ENCODE measurements at regions not wholly inside any gene's neighbourhood (a gene's known extent, or its start where the extent isn't known, plus 50 kb on each side); places are given as distances from the start of the nearest gene placed in this dataset.

DNA sequence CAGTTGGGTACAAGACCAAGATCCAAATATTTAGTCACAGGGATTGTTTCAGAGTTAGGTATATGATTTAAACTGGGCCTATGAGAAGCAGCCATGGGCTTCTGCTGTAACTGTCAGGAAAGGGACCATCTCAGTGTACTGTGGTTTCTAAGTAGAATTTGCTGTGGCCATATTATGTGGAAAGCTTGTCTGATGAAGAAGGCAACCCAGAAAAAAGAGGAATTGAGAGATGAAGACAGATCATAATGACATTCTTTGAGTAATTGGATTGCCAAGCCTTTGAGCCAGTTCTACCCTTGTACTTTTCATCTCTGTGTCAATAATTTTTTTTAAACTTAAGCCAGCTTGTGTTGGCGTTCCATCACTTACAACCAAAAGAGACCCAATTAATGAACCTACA is 259.6 kb downstream of the NUP35 start:
- no peak for DNase-seq

DNA sequence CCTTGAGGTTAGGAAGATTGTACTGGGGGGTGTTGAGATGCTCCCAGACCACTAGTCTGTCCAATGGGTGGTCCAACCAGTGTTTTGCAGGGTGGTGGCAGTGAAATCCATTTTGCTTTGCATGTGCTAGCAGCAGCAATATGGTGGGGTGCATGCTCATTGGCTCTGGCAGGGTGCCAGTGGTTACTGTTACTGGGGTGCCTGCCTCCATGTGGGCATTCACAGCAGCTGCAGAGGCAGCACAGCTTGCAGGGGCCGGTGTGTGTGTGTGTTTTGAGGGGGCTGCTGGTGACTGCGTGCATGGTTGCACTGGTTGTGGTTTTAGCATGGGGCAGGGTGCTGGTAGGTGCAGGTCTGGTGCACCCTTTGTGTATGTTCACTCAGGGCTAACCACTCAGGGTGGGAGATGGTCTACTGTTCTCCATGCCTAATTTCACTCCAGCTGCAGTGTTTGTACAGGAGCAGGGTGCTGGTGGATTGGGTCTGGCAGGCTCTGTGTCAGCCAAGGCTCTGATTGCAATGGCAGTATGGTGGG is 265.4 kb downstream of the NUP35 start:
- H3K9me3 ChIP-seq (ENCODE audit: low read length) = peaks cover 7% of the 10 kb centered on the region; the same call in 1 of the 2 replicates
- H2AFZ ChIP-seq (ENCODE audit: low read length) = no peak overlapping the region
- peak; percentile 56 for DNase-seq
- H3K4me2 ChIP-seq (ENCODE audit: low read depth, low read length, poor library complexity, severe bottlenecking) = no peak overlapping the region
- no peaks in the 10 kb centered on the region for H3K27me3 ChIP-seq (ENCODE audit: low read length)
- H3K36me3 ChIP-seq (ENCODE audit: insufficient read depth, low read length) = no peaks in the 10 kb centered on the region
- no peak overlapping the region for H3K4me3 ChIP-seq (ENCODE audit: low read length)
- H4K20me1 ChIP-seq (ENCODE audit: insufficient read depth, low read depth, low read length) = no peaks in the 10 kb centered on the region
- no peak overlapping the region for H3K9ac ChIP-seq (ENCODE audit: low read length)
- H3K79me2 ChIP-seq (ENCODE audit: low read length) = no peaks in the 10 kb centered on the region
- no peak overlapping the region for H3K27ac ChIP-seq (ENCODE audit: low read length)
- no peaks in the 10 kb centered on the region for H3K9me2 ChIP-seq (replicated peaks; ENCODE audit: insufficient read depth, low read length)
- peaks cover 14% of the 10 kb centered on the region for H3K4me1 ChIP-seq (ENCODE audit: low read length)

More for the DNA sequence above, 259.6 kb downstream of the NUP35 start:
- H3K9ac ChIP-seq (ENCODE audit: low read length) = no peak overlapping the region
- H3K9me3 ChIP-seq (ENCODE audit: low read length) = peaks cover 7% of the 10 kb centered on the region; the same call in 1 of the 2 replicates
- no peak overlapping the region for H3K27ac ChIP-seq (ENCODE audit: low read length)
- no peaks in the 10 kb centered on the region for H4K20me1 ChIP-seq (ENCODE audit: insufficient read depth, low read depth, low read length)
- no peaks in the 10 kb centered on the region for H3K9me2 ChIP-seq (replicated peaks; ENCODE audit: insufficient read depth, low read length)
- no peaks in the 10 kb centered on the region for H3K4me1 ChIP-seq (ENCODE audit: low read length)
- H3K4me3 ChIP-seq (ENCODE audit: low read length) = no peak overlapping the region
- no peak overlapping the region for H3K4me2 ChIP-seq (ENCODE audit: low read depth, low read length, poor library complexity, severe bottlenecking)
- no peaks in the 10 kb centered on the region for H3K27me3 ChIP-seq (ENCODE audit: low read length)
- no peaks in the 10 kb centered on the region for H3K79me2 ChIP-seq (ENCODE audit: low read length)
- no peak overlapping the region for H2AFZ ChIP-seq (ENCODE audit: low read length)
- H3K36me3 ChIP-seq (ENCODE audit: insufficient read depth, low read length) = no peaks in the 10 kb centered on the region

DNA sequence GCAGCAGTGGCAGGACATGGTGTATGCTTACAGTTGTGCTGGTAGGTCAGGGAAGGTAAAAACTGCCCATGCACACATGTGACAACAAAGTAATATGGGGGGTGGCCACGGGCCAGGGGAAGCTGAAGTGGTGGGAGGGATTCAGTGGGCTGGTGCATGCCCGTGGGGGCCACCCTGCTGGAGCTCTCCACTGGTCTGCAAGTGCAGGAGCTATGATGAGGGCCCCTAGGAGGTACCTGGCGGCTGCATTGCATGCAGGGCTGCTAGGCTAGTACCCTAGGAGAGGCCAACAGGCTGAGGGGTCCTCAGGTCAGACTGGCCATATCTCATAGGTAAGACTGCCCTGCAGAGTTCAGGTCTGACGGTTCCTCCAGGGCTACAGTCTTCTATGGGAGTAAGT is 265.9 kb downstream of the NUP35 start:
- Histone ChIP-seq H3K27ac (ENCODE audit: low read length) (no peak overlapping the region), H3K27me3 (ENCODE audit: low read length) (no peaks in the 10 kb centered on the region), H3K9me2 (replicated peaks; ENCODE audit: insufficient read depth, low read length) (no peaks in the 10 kb centered on the region), H3K9me3 (ENCODE audit: low read length) (peaks cover 7% of the 10 kb centered on the region; the same call in 1 of the 2 replicates), H3K4me2 (ENCODE audit: low read depth, low read length, poor library complexity, severe bottlenecking) (no peak overlapping the region), H4K20me1 (ENCODE audit: insufficient read depth, low read depth, low read length) (no peaks in the 10 kb centered on the region), H3K4me1 (ENCODE audit: low read length) (peaks cover 14% of the 10 kb centered on the region), H2AFZ (ENCODE audit: low read length) (no peak overlapping the region), H3K9ac (ENCODE audit: low read length) (no peak overlapping the region), H3K79me2 (ENCODE audit: low read length) (no peaks in the 10 kb centered on the region), H3K4me3 (ENCODE audit: low read length) (no peak overlapping the region), H3K36me3 (ENCODE audit: insufficient read depth, low read length) (no peaks in the 10 kb centered on the region)
- no peak for DNase-seq

DNA sequence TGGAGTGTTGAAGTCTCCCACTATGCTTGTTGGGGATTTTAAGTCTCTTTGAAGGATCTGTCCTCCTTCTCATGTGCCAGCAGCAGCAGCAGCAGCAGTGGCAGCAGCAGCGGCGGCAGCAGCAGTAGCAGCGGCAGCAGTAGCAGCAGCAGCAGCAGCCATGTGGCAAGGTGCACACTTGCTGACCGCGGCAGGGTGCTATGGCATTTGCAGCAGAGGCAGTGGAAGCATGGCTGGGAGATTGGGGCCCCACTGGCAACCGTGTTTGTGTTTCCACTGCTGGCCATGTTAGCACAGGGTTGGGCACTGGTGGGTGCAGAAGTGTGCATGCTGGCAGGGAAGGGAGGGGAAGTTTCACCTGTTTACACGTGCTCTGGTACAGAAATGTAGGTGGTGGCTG is 280.1 kb downstream of the NUP35 start:
- H4K20me1 ChIP-seq (ENCODE audit: insufficient read depth, low read depth, low read length) = no peaks in the 10 kb centered on the region
- H3K4me3 ChIP-seq (ENCODE audit: low read length) = no peak overlapping the region
- no peak overlapping the region for H3K9ac ChIP-seq (ENCODE audit: low read length)
- no peak overlapping the region for H2AFZ ChIP-seq (ENCODE audit: low read length)
- H3K27ac ChIP-seq (ENCODE audit: low read length) = no peak overlapping the region
- H3K79me2 ChIP-seq (ENCODE audit: low read length) = no peaks in the 10 kb centered on the region
- no peaks in the 10 kb centered on the region for H3K9me2 ChIP-seq (replicated peaks; ENCODE audit: insufficient read depth, low read length)
- H3K4me2 ChIP-seq (ENCODE audit: low read depth, low read length, poor library complexity, severe bottlenecking) = no peak overlapping the region
- no peaks in the 10 kb centered on the region for H3K36me3 ChIP-seq (ENCODE audit: insufficient read depth, low read length)
- no peaks in the 10 kb centered on the region for H3K27me3 ChIP-seq (ENCODE audit: low read length)
- H3K9me3 ChIP-seq (ENCODE audit: low read length) = no peaks in the 10 kb centered on the region
- DNase-seq = no peak
- H3K4me1 ChIP-seq (ENCODE audit: low read length) = no peaks in the 10 kb centered on the region

DNA sequence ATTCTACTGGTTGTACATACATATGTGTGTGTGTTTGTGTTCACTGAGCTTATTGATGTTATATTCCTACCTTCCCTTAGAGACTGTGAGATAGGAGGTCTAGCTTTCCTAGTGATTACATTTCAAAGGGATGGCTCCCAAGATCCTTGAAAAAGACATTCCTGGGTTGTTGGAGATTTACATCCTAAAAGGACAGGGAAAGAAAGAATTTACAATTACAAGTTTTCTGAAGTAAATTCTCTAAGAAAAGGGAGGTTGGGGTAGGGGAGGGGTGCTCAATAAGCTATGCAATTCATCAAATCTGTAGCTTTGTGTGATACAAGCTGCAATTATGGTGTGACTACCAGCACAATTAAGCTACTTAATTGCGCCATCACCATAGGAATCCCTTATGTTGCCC is 284.3 kb downstream of the NUP35 start:
- Histone ChIP-seq H3K27ac (ENCODE audit: low read length) (no peak overlapping the region), H3K79me2 (ENCODE audit: low read length) (no peaks in the 10 kb centered on the region), H2AFZ (ENCODE audit: low read length) (no peak overlapping the region), H3K27me3 (ENCODE audit: low read length) (no peaks in the 10 kb centered on the region), H3K9me2 (replicated peaks; ENCODE audit: insufficient read depth, low read length) (no peaks in the 10 kb centered on the region), H3K4me1 (ENCODE audit: low read length) (no peaks in the 10 kb centered on the region), H4K20me1 (ENCODE audit: insufficient read depth, low read depth, low read length) (no peaks in the 10 kb centered on the region), H3K9me3 (ENCODE audit: low read length) (no peaks in the 10 kb centered on the region), H3K4me2 (ENCODE audit: low read depth, low read length, poor library complexity, severe bottlenecking) (no peak overlapping the region), H3K9ac (ENCODE audit: low read length) (no peak overlapping the region), H3K36me3 (ENCODE audit: insufficient read depth, low read length) (no peaks in the 10 kb centered on the region), H3K4me3 (ENCODE audit: low read length) (no peak overlapping the region)
- DNase-seq = no peak

DNA sequence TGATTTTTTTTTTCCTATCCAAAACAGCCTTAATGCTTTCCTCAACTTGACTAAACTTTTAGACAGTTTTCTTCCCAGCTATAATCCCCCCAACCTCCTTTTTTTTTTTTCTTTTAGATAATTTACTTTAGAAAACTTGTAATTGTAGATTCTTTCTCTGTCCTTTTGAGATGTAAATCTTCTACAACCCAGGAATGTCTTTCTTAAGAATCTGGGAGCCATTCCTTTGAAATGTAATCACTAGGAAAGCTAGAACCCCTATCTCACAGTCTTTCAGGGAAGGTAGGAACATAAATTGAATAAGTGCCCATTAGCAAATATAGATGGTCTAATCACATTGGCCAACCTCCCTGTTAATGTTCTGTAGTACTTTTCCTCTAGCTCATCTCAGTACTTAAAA is 285.4 kb downstream of the NUP35 start:
- Histone ChIP-seq H3K27me3 (ENCODE audit: low read length) (no peaks in the 10 kb centered on the region), H3K9me2 (replicated peaks; ENCODE audit: insufficient read depth, low read length) (no peaks in the 10 kb centered on the region), H3K27ac (ENCODE audit: low read length) (no peak overlapping the region), H3K9me3 (ENCODE audit: low read length) (no peaks in the 10 kb centered on the region), H3K9ac (ENCODE audit: low read length) (no peak overlapping the region), H3K4me2 (ENCODE audit: low read depth, low read length, poor library complexity, severe bottlenecking) (no peak overlapping the region), H4K20me1 (ENCODE audit: insufficient read depth, low read depth, low read length) (no peaks in the 10 kb centered on the region), H3K4me1 (ENCODE audit: low read length) (no peaks in the 10 kb centered on the region), H3K79me2 (ENCODE audit: low read length) (no peaks in the 10 kb centered on the region), H3K36me3 (ENCODE audit: insufficient read depth, low read length) (no peaks in the 10 kb centered on the region), H3K4me3 (ENCODE audit: low read length) (no peak overlapping the region), H2AFZ (ENCODE audit: low read length) (no peak overlapping the region)
- DNase-seq = no peak

DNA sequence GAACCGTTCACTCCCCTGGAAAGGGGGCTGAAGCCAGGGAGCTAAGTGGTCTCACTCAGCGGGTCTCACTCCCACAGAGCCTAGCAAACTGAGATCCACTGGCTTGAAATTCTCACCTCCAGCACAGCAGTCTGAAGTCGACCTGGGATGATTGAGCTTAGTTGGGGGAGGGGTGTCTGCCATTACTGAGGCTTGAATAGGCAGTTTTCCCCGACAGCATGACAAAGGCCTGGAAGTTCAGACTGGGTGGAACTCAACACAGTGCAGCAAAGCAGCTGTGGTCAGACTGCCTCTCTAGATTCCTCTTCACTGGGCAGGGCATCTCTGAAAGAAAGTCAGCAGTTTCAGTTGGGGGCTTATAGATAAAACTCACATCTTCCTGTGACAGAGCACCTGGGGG is 292.5 kb downstream of the NUP35 start:
- Histone ChIP-seq H4K20me1 (ENCODE audit: insufficient read depth, low read depth, low read length) (no peaks in the 10 kb centered on the region), H3K9me3 (ENCODE audit: low read length) (no peaks in the 10 kb centered on the region), H3K4me3 (ENCODE audit: low read length) (no peak overlapping the region), H3K4me1 (ENCODE audit: low read length) (no peaks in the 10 kb centered on the region), H3K27me3 (ENCODE audit: low read length) (no peaks in the 10 kb centered on the region), H3K9ac (ENCODE audit: low read length) (no peak overlapping the region), H3K79me2 (ENCODE audit: low read length) (no peaks in the 10 kb centered on the region), H3K9me2 (replicated peaks; ENCODE audit: insufficient read depth, low read length) (no peaks in the 10 kb centered on the region), H3K4me2 (ENCODE audit: low read depth, low read length, poor library complexity, severe bottlenecking) (no peak overlapping the region), H3K36me3 (ENCODE audit: insufficient read depth, low read length) (no peaks in the 10 kb centered on the region), H3K27ac (ENCODE audit: low read length) (no peak overlapping the region), H2AFZ (ENCODE audit: low read length) (no peak overlapping the region)
- no peak for DNase-seq

DNA sequence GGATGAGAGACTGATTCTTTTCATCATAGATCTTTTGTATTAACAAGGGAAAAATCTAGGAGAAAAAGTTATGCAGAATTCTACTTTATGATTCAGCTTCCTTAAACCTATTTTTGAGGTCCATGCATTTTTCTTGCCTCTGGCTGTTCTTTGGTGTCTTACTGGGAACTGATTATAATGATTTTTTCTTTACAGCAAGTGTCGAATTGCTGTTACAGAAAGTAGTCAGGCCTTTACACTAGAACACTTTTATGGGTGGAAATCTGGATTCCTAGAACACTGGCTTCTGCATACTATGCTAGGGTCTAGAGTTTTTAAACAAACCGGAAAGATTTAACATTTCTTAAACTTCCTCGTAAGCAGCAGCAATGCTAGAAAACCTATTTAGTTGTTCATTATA is 302.6 kb downstream of the NUP35 start:
- Histone ChIP-seq H3K4me1 (ENCODE audit: low read length) (no peaks in the 10 kb centered on the region), H3K4me2 (ENCODE audit: low read depth, low read length, poor library complexity, severe bottlenecking) (no peak overlapping the region), H3K27me3 (ENCODE audit: low read length) (no peaks in the 10 kb centered on the region), H3K27ac (ENCODE audit: low read length) (no peak overlapping the region), H3K79me2 (ENCODE audit: low read length) (no peaks in the 10 kb centered on the region), H4K20me1 (ENCODE audit: insufficient read depth, low read depth, low read length) (no peaks in the 10 kb centered on the region), H3K9me2 (replicated peaks; ENCODE audit: insufficient read depth, low read length) (no peaks in the 10 kb centered on the region), H3K4me3 (ENCODE audit: low read length) (no peak overlapping the region), H3K9ac (ENCODE audit: low read length) (no peak overlapping the region), H3K9me3 (ENCODE audit: low read length) (no peaks in the 10 kb centered on the region), H3K36me3 (ENCODE audit: insufficient read depth, low read length) (no peaks in the 10 kb centered on the region), H2AFZ (ENCODE audit: low read length) (no peak overlapping the region)
- no peak for DNase-seq

DNA sequence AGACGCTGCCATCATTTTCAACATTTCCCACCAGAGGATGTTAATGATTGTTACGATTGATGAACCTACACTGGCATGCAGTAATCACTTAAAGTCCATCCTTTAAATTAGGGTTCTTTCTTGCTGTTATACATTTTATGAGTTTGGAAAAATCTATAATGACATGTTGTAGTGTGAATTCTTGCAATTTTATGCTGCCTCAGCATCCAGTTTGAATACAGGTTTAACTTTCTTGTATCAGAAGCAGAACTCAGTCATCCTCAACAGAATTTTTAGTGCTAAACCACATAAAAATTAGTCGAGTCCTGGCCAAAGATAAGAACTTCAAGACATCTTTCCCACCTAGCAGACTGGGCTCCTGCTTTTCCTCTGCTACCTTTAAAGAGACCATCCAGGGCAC is 303.3 kb downstream of the NUP35 start:
- no peak overlapping the region for H3K9ac ChIP-seq (ENCODE audit: low read length)
- no peaks in the 10 kb centered on the region for H3K4me1 ChIP-seq (ENCODE audit: low read length)
- H3K9me3 ChIP-seq (ENCODE audit: low read length) = no peaks in the 10 kb centered on the region
- no peak overlapping the region for H3K4me2 ChIP-seq (ENCODE audit: low read depth, low read length, poor library complexity, severe bottlenecking)
- H3K36me3 ChIP-seq (ENCODE audit: insufficient read depth, low read length) = no peaks in the 10 kb centered on the region
- H3K4me3 ChIP-seq (ENCODE audit: low read length) = no peak overlapping the region
- no peak overlapping the region for H2AFZ ChIP-seq (ENCODE audit: low read length)
- H3K27ac ChIP-seq (ENCODE audit: low read length) = no peak overlapping the region
- no peaks in the 10 kb centered on the region for H3K27me3 ChIP-seq (ENCODE audit: low read length)
- no peak for DNase-seq
- no peaks in the 10 kb centered on the region for H3K79me2 ChIP-seq (ENCODE audit: low read length)
- no peaks in the 10 kb centered on the region for H4K20me1 ChIP-seq (ENCODE audit: insufficient read depth, low read depth, low read length)
- H3K9me2 ChIP-seq (replicated peaks; ENCODE audit: insufficient read depth, low read length) = no peaks in the 10 kb centered on the region
